Keratinocyte (primary cell): ENCODE measurements at regions not wholly inside any gene's neighbourhood (a gene's known extent, or its start where the extent isn't known, plus 50 kb on each side); places are given as distances from the start of the nearest gene placed in this dataset.
A peak's percentile ranks its signal among the peaks of the same experiment; 100 is the strongest.

Source experiments
- DNase-seq: peaks from one replicate; pipeline ENCODE4 v3.0.0-alpha.2; 2011; ENCODE audit warnings: low read depth, missing footprints, low spot score
- FAIRE-seq: peaks from 2 replicates; lab custom pipeline; 2011; peaks lifted over from hg19 to GRCh38; lab: Jason Lieb, UNC
- H2AFZ ChIP-seq: 2 replicates; pipeline ENCODE4 v1.6.0; 2012; ENCODE audit warnings: low read length, control low read depth, inconsistent platforms; ENCODE audit not compliant: control insufficient read depth
- H3K27ac ChIP-seq: 2 replicates; pipeline ENCODE4 v1.5.1; 2011; ENCODE audit warnings: low read length; ENCODE audit not compliant: control insufficient read depth, insufficient read depth
- H3K27me3 ChIP-seq: 3 replicates; pipeline ENCODE4 v1.6.0; 2011; ENCODE audit warnings: low read length; ENCODE audit not compliant: control insufficient read depth, insufficient read depth; ENCODE audit errors: extremely low read depth
- H3K36me3 ChIP-seq, 2 experiments: 2 replicates in 1 of 2; 3 replicates in 1 of 2; pipeline ENCODE4 v1.5.1; 2011; ENCODE audit warnings: low read length in 2 of 2, mild to moderate bottlenecking in 1 of 2; ENCODE audit not compliant: control insufficient read depth in 2 of 2, insufficient read depth in 2 of 2; ENCODE audit errors: extremely low read depth in 1 of 2
- H3K4me1 ChIP-seq: 3 replicates; pipeline ENCODE4 v1.5.1; 2011; ENCODE audit warnings: low read length; ENCODE audit not compliant: control insufficient read depth, insufficient read depth; ENCODE audit errors: extremely low read depth
- H3K4me2 ChIP-seq: 3 replicates; pipeline ENCODE4 v1.6.0; 2011; ENCODE audit warnings: low read depth, low read length; ENCODE audit not compliant: control insufficient read depth, insufficient read depth; ENCODE audit errors: extremely low read depth
- H3K4me3 ChIP-seq, 3 experiments: fragments of 200-600 bp in 1 of 3; sonication (generic) in 1 of 3; 2 replicates in 2 of 3; 3 replicates in 1 of 3; pipeline ENCODE4 v1.5.1; 2011 to 2016; ENCODE audit warnings: low read length in 3 of 3, mild to moderate bottlenecking in 3 of 3, control low read depth in 2 of 3, inconsistent platforms in 1 of 3, low read depth in 1 of 3, mixed read lengths in 1 of 3, mixed run types in 1 of 3, moderate library complexity in 1 of 3; ENCODE audit not compliant: control insufficient read depth in 2 of 3, insufficient read depth in 2 of 3; ENCODE audit errors: extremely low read depth in 1 of 3
- H3K79me2 ChIP-seq: 2 replicates; pipeline ENCODE4 v1.6.0; 2012; ENCODE audit warnings: low read length; ENCODE audit not compliant: control insufficient read depth, insufficient read depth
- H3K9ac ChIP-seq: 3 replicates; pipeline ENCODE4 v1.6.0; 2011; ENCODE audit warnings: low read length; ENCODE audit not compliant: control insufficient read depth, insufficient read depth; ENCODE audit errors: extremely low read depth
- H3K9me1 ChIP-seq: 3 replicates; pipeline ENCODE4 v1.6.0; 2011; ENCODE audit warnings: low read length; ENCODE audit not compliant: control insufficient read depth, insufficient read depth; ENCODE audit errors: extremely low read depth
- H3K9me3 ChIP-seq: 2 replicates; pipeline ENCODE4 v1.5.1; 2012; ENCODE audit warnings: low read depth, low read length; ENCODE audit not compliant: control insufficient read depth
- H4K20me1 ChIP-seq: 3 replicates; pipeline ENCODE4 v1.6.0; 2011; ENCODE audit warnings: low read length; ENCODE audit not compliant: control insufficient read depth, insufficient read depth; ENCODE audit errors: extremely low read depth
- CTCF ChIP-seq, 3 experiments: IDR thresholded peaks in 1 of 3; conservative IDR thresholded peaks in 1 of 3; optimal IDR thresholded peaks in 1 of 3; 2 replicates in 2 of 3; 3 replicates in 1 of 3; pipeline versions ENCODE3 to v1.5.1; 2011; ENCODE audit warnings: low read length in 3 of 3, mild to moderate bottlenecking in 3 of 3, moderate library complexity in 2 of 3, control low read depth in 1 of 3, inconsistent platforms in 1 of 3; ENCODE audit not compliant: insufficient read depth in 2 of 3; ENCODE audit errors: extremely low read depth in 1 of 3
- EZH2 ChIP-seq: IDR thresholded peaks from one replicate; pipeline ENCODE4 v1.6.1; 2012; ENCODE audit warnings: inconsistent platforms, mild to moderate bottlenecking, low read length, moderate library complexity
- dilution Hi-C: fragments of 300-500 bp; cut with MboI; formaldehyde crosslinking; loops from one replicate; pipeline ENCODE4 v1.7.0; 2020; ENCODE audit warnings: low sequenced_read_pairs; ENCODE audit not compliant: extremely low pct_ligation_motif_present

GRCh38 chr6:97947841-97948240 lies 664.8 kb upstream of the MMS22L start:
- peak; percentile 97 for DNase-seq
- Histone ChIP-seq H2AFZ (no peak overlapping the region), H3K9ac (no peak overlapping the region), H3K9me3 (no peaks in the 10 kb centered on the region), H3K27me3 (no peaks in the 10 kb centered on the region), H3K4me2 (peak overlapping the region; percentile 12), H3K4me1 (peaks cover 7% of the 10 kb centered on the region), H4K20me1 (no peaks in the 10 kb centered on the region), H3K9me1 (no peaks in the 10 kb centered on the region), H3K27ac (no peak overlapping the region), H3K4me3 (no peak overlapping the region), H3K79me2 (no peaks in the 10 kb centered on the region), H3K36me3 (no peaks in the 10 kb centered on the region)
- peak; percentile 98 for FAIRE-seq
- TF ChIP-seq EZH2 (no peak), CTCF (optimal IDR thresholded peaks at IDR 0.05 in 1 of 3, IDR thresholded peaks at IDR 0.05 in 1 of 3, conservative IDR thresholded peaks at IDR 0.05 in 1 of 3; ENCODE audit: extremely low read depth in 1 of 3, insufficient read depth in 2 of 3, low read length in 3 of 3) (no peak)
- dilution Hi-C loops = no loop called here

GRCh38 chr6:97958134-97958533 lies 675.1 kb upstream of the MMS22L start:
- Histone ChIP-seq H2AFZ (no peak overlapping the region), H3K27me3 (no peaks in the 10 kb centered on the region), H3K9ac (no peak overlapping the region), H3K36me3 (no peaks in the 10 kb centered on the region), H3K9me1 (no peaks in the 10 kb centered on the region), H3K27ac (no peak overlapping the region), H3K4me3 (peak overlapping the region in 1 of 3 experiments; percentile 41), H4K20me1 (no peaks in the 10 kb centered on the region), H3K79me2 (no peaks in the 10 kb centered on the region), H3K4me2 (peak overlapping the region; percentile 89), H3K9me3 (no peaks in the 10 kb centered on the region), H3K4me1 (peaks cover 18% of the 10 kb centered on the region)
- FAIRE-seq (peak; percentile 87), DNase-seq (peak; percentile 36)
- TF ChIP-seq EZH2 = no peak
- peak; percentile 27 to 65 (median 37) for TF ChIP-seq CTCF (optimal IDR thresholded peaks at IDR 0.05 in 1 of 3, IDR thresholded peaks at IDR 0.05 in 1 of 3, conservative IDR thresholded peaks at IDR 0.05 in 1 of 3; ENCODE audit: extremely low read depth in 1 of 3, insufficient read depth in 2 of 3, low read length in 3 of 3)
- dilution Hi-C loops = no loop called here
